ENCODE measurements at regions not wholly inside any gene's neighbourhood (a gene's known extent, or its start where the extent isn't known, plus 50 kb on each side); places are given as distances from the start of the nearest gene placed in this dataset.

DNA sequence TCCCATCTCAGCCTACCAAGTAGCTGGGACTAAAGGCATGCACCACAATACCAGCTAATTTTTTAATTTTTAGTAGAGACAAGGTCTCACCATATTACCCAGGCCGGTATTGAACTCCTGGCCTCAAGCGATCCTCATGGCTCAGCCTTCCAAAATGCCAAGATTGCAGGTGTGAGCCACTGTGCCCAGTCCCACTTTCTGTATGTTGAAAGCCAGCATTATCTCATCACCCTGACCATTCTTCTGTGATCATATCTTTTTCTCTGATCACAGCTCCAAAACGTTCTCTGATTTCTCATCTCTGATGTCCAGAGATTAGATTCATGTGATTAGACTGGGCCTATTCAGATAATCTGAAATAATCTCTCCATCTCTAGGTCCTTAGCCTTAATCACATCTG is 337.7 kb downstream of the TPBG start:
- no peak overlapping the region for H3K4me3 ChIP-seq (ENCODE audit: control insufficient read depth in 2 of 3, extremely low read depth in 1 of 3, insufficient read depth in 2 of 3, low read depth in 1 of 3, low read length in 3 of 3)
- H3K79me2 ChIP-seq (ENCODE audit: control insufficient read depth, insufficient read depth, low read length): no peaks in the 10 kb centered on the region
- H4K20me1 ChIP-seq (ENCODE audit: control insufficient read depth, extremely low read depth, insufficient read depth, low read length): no peaks in the 10 kb centered on the region
- no peak overlapping the region for H3K9ac ChIP-seq (ENCODE audit: control insufficient read depth, extremely low read depth, insufficient read depth, low read length)
- no peak overlapping the region for H3K4me2 ChIP-seq (ENCODE audit: control insufficient read depth, extremely low read depth, insufficient read depth, low read depth, low read length)
- no peaks in the 10 kb centered on the region for H3K27me3 ChIP-seq (ENCODE audit: control insufficient read depth, extremely low read depth, insufficient read depth, low read length)
- H3K27ac ChIP-seq (ENCODE audit: control insufficient read depth, insufficient read depth, low read length): no peak overlapping the region
- dilution Hi-C loops (cut with MboI; ENCODE audit: extremely low pct_ligation_motif_present, low sequenced_read_pairs): no loop called here
- no peaks in the 10 kb centered on the region for H3K36me3 ChIP-seq (ENCODE audit: control insufficient read depth in 2 of 2, extremely low read depth in 1 of 2, insufficient read depth in 2 of 2, low read length in 2 of 2)
- TF ChIP-seq, protein P1, sequence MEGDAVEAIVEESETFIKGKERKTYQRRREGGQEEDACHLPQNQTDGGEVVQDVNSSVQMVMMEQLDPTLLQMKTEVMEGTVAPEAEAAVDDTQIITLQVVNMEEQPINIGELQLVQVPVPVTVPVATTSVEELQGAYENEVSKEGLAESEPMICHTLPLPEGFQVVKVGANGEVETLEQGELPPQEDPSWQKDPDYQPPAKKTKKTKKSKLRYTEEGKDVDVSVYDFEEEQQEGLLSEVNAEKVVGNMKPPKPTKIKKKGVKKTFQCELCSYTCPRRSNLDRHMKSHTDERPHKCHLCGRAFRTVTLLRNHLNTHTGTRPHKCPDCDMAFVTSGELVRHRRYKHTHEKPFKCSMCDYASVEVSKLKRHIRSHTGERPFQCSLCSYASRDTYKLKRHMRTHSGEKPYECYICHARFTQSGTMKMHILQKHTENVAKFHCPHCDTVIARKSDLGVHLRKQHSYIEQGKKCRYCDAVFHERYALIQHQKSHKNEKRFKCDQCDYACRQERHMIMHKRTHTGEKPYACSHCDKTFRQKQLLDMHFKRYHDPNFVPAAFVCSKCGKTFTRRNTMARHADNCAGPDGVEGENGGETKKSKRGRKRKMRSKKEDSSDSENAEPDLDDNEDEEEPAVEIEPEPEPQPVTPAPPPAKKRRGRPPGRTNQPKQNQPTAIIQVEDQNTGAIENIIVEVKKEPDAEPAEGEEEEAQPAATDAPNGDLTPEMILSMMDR (optimal IDR thresholded peaks at IDR 0.05 in 1 of 3, IDR thresholded peaks at IDR 0.05 in 1 of 3, conservative IDR thresholded peaks at IDR 0.05 in 1 of 3; ENCODE audit: extremely low read depth in 1 of 3, insufficient read depth in 2 of 3, low read length in 3 of 3): no peak
- no peak for TF ChIP-seq EZH2 (IDR thresholded peaks at IDR 0.05; ENCODE audit: low read length)
- H2AFZ ChIP-seq (ENCODE audit: control insufficient read depth, low read length): no peak overlapping the region
- DNase-seq (ENCODE audit: low read depth, low spot score) (no peak), FAIRE-seq (no peak)
- no peaks in the 10 kb centered on the region for H3K4me1 ChIP-seq (ENCODE audit: control insufficient read depth, extremely low read depth, insufficient read depth, low read length)
- H3K9me1 ChIP-seq (ENCODE audit: control insufficient read depth, extremely low read depth, insufficient read depth, low read length): no peaks in the 10 kb centered on the region
- no peaks in the 10 kb centered on the region for H3K9me3 ChIP-seq (ENCODE audit: control insufficient read depth, low read depth, low read length)

DNA sequence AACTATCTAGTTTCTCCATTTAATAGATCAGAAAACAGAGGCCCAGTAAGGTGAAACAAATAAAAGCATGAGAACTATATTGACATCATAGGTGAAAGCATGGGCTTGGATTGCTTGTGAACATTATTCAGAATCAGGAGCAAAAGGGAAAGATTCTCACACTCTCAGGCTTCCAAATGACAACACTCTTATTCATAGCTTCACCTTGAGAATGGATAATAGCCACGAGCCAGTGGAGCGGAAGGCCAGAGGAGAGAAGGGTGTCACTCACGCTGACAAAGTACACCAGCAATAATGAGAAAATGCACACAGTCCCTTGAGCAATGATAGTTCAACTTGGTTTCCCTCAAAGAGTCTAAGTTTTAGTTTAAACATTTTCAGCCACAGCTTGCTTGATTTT is 339.0 kb downstream of the TPBG start:
- DNase-seq (ENCODE audit: low read depth, low spot score) (no peak), FAIRE-seq (no peak)
- TF ChIP-seq EZH2 (IDR thresholded peaks at IDR 0.05; ENCODE audit: low read length): no peak
- TF ChIP-seq, protein P1 (optimal IDR thresholded peaks at IDR 0.05 in 1 of 3, IDR thresholded peaks at IDR 0.05 in 1 of 3, conservative IDR thresholded peaks at IDR 0.05 in 1 of 3; ENCODE audit: extremely low read depth in 1 of 3, insufficient read depth in 2 of 3, low read length in 3 of 3): no peak

More for the DNA sequence above, 339.0 kb downstream of the TPBG start:
- no peak overlapping the region for H2AFZ ChIP-seq (ENCODE audit: control insufficient read depth, low read length)
- no peak overlapping the region for H3K4me2 ChIP-seq (ENCODE audit: control insufficient read depth, extremely low read depth, insufficient read depth, low read depth, low read length)
- no peaks in the 10 kb centered on the region for H3K27me3 ChIP-seq (ENCODE audit: control insufficient read depth, extremely low read depth, insufficient read depth, low read length)
- H4K20me1 ChIP-seq (ENCODE audit: control insufficient read depth, extremely low read depth, insufficient read depth, low read length): no peaks in the 10 kb centered on the region
- dilution Hi-C loops (cut with MboI; ENCODE audit: extremely low pct_ligation_motif_present, low sequenced_read_pairs): no loop called here
- no peaks in the 10 kb centered on the region for H3K9me1 ChIP-seq (ENCODE audit: control insufficient read depth, extremely low read depth, insufficient read depth, low read length)
- no peak overlapping the region for H3K27ac ChIP-seq (ENCODE audit: control insufficient read depth, insufficient read depth, low read length)
- H3K9me3 ChIP-seq (ENCODE audit: control insufficient read depth, low read depth, low read length): no peaks in the 10 kb centered on the region
- no peaks in the 10 kb centered on the region for H3K79me2 ChIP-seq (ENCODE audit: control insufficient read depth, insufficient read depth, low read length)
- H3K9ac ChIP-seq (ENCODE audit: control insufficient read depth, extremely low read depth, insufficient read depth, low read length): no peak overlapping the region
- no peak overlapping the region for H3K4me3 ChIP-seq (ENCODE audit: control insufficient read depth in 2 of 3, extremely low read depth in 1 of 3, insufficient read depth in 2 of 3, low read depth in 1 of 3, low read length in 3 of 3)
- H3K4me1 ChIP-seq (ENCODE audit: control insufficient read depth, extremely low read depth, insufficient read depth, low read length): no peaks in the 10 kb centered on the region
- no peaks in the 10 kb centered on the region for H3K36me3 ChIP-seq (ENCODE audit: control insufficient read depth in 2 of 2, extremely low read depth in 1 of 2, insufficient read depth in 2 of 2, low read length in 2 of 2)

All from keratinocyte (primary cell).